Neural progenitor cell (in vitro differentiated cells): ENCODE measurements at regions not wholly inside any gene's neighbourhood (a gene's known extent, or its start where the extent isn't known, plus 50 kb on each side); places are given as distances from the start of the nearest gene placed in this dataset.

Experiments
- DNase-seq: peaks from one replicate; pipeline ENCODE4 v3.0.0-alpha.2; 2016; ENCODE audit warnings: low spot score
- H2AFZ ChIP-seq: fragments of 200-600 bp; sonication (generic); replicated peaks from 2 replicates; pipeline ENCODE4 v1.6.1; 2016; ENCODE audit warnings: antibody characterized with exemption
- H3F3A ChIP-seq: fragments of 200-600 bp; sonication (generic); 2 replicates; pipeline ENCODE4 v1.6.1; 2016; ENCODE audit warnings: antibody characterized with exemption, low read depth
- H3K27ac ChIP-seq: fragments of 200-600 bp; sonication (generic); 2 replicates; pipeline ENCODE4 v1.5.1; 2016; ENCODE audit warnings: mild to moderate bottlenecking
- H3K27me3 ChIP-seq: fragments of 200-600 bp; sonication (generic); 2 replicates; pipeline ENCODE4 v1.6.1; 2016; ENCODE audit warnings: mild to moderate bottlenecking, moderate library complexity
- H3K36me3 ChIP-seq: fragments of 200-600 bp; sonication (generic); 2 replicates; pipeline ENCODE4 v1.5.1; 2016
- H3K4me1 ChIP-seq: fragments of 200-600 bp; sonication (generic); 2 replicates; pipeline ENCODE4 v1.6.1; 2016; ENCODE audit warnings: mixed run types
- H3K4me2 ChIP-seq: fragments of 200-600 bp; sonication (generic); 2 replicates; pipeline ENCODE4 v1.6.1; 2016
- H3K4me3 ChIP-seq: fragments of 200-600 bp; sonication (generic); 2 replicates; pipeline ENCODE4 v1.5.1; 2016
- H3K79me2 ChIP-seq: fragments of 200-600 bp; sonication (generic); 2 replicates; pipeline ENCODE4 v1.6.1; 2016; ENCODE audit warnings: low read depth
- H3K9ac ChIP-seq: fragments of 200-600 bp; sonication (generic); 2 replicates; pipeline ENCODE4 v1.6.1; 2016
- H3K9me3 ChIP-seq: fragments of 200-600 bp; sonication (generic); 2 replicates; pipeline ENCODE4 v1.5.1; 2016; ENCODE audit warnings: low read depth
- H4K20me1 ChIP-seq: fragments of 200-600 bp; sonication (generic); 2 replicates; pipeline ENCODE4 v1.6.1; 2016; ENCODE audit warnings: low read depth
- H3K27ac Mint-ChIP-seq: 3 replicates; pipeline ENCODE4 v1.8.0; 2021; ENCODE audit warnings: mixed read lengths
- H3K27me3 Mint-ChIP-seq: 2 replicates; pipeline ENCODE4 v1.8.0; 2022; ENCODE audit warnings: low read depth, mild to moderate bottlenecking, inconsistent platforms, moderate library complexity, mixed read lengths; ENCODE audit not compliant: insufficient read depth
- H3K36me3 Mint-ChIP-seq: 3 replicates; pipeline ENCODE4 v1.8.0; 2021; ENCODE audit warnings: mixed read lengths
- H3K4me1 Mint-ChIP-seq: 3 replicates; pipeline ENCODE4 v1.8.0; 2021; ENCODE audit warnings: mixed read lengths
- H3K4me3 Mint-ChIP-seq: 3 replicates; pipeline ENCODE4 v1.8.0; 2021; ENCODE audit warnings: mild to moderate bottlenecking, moderate library complexity, mixed read lengths
- H3K9me3 Mint-ChIP-seq: 3 replicates; pipeline ENCODE4 v1.8.0; 2020; ENCODE audit warnings: mixed read lengths
- CTCF ChIP-seq: fragments of 200-600 bp; sonication (generic); IDR thresholded peaks from 2 replicates; pipeline ENCODE4 v1.5.1; 2017; ENCODE audit warnings: antibody characterized with exemption, mild to moderate bottlenecking
- EZH2 ChIP-seq: fragments of 200-600 bp; sonication (generic); IDR thresholded peaks from 2 replicates; pipeline ENCODE4 v1.6.1; 2017; ENCODE audit warnings: antibody characterized with exemption, mild to moderate bottlenecking, moderate library complexity
- EZH2phosphoT487 ChIP-seq: fragments of 200-600 bp; sonication (generic); IDR thresholded peaks from 2 replicates; pipeline ENCODE4 v1.6.1; 2017; ENCODE audit warnings: antibody characterized with exemption

DNA sequence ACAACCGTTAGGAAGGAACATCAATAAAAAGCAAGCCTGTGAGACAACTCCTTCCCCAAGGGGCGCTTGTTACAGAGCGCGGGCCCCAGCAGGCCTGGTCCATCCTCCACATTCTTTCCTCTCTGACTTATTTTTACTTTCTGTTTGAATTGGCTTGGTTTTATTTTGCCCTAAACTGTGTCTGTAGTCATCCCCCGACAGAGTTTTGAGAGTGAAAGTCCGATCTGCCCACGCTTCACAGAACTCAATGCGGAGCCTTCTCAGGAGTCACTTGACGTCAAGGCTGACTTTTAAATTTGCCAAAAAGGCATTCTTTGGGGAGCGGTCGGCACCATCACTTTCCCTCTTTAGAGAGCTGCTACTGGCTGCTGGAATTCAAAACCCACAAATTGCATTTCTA is 150.1 kb upstream of the KLF6 start:
- no peak overlapping the region for H3K4me2 ChIP-seq

GRCh38 chr10:3933733-3934132 is 148.7 kb upstream of the KLF6 start:
- H4K20me1 ChIP-seq = no peaks in the 10 kb centered on the region
- H3K36me3 ChIP-seq = no peaks in the 10 kb centered on the region
- H3K27me3 ChIP-seq = no peaks in the 10 kb centered on the region
- H3K79me2 ChIP-seq = no peaks in the 10 kb centered on the region
- peaks cover 3% of the 10 kb centered on the region for H3K27me3 Mint-ChIP-seq
- H3K27ac Mint-ChIP-seq = no peak overlapping the region
- H3K4me3 ChIP-seq = no peak overlapping the region
- no peak overlapping the region for H3K4me2 ChIP-seq
- no peak overlapping the region for H2AFZ ChIP-seq
- TF ChIP-seq CTCF (no peak), EZH2 (no peak), EZH2phosphoT487 (no peak)
- no peaks in the 10 kb centered on the region for H3K9me3 Mint-ChIP-seq
- peaks cover 2% of the 10 kb centered on the region for H3K4me1 Mint-ChIP-seq
- no peak overlapping the region for H3K4me3 Mint-ChIP-seq
- H3K27ac ChIP-seq = no peak overlapping the region
- H3K9me3 ChIP-seq = no peaks in the 10 kb centered on the region
- DNase-seq = no peak
- no peaks in the 10 kb centered on the region for H3F3A ChIP-seq
- no peak overlapping the region for H3K9ac ChIP-seq
- H3K4me1 ChIP-seq = no peaks in the 10 kb centered on the region
- no peaks in the 10 kb centered on the region for H3K36me3 Mint-ChIP-seq

More for the DNA sequence above, 150.1 kb upstream of the KLF6 start:
- DNase-seq = no peak
- no peak overlapping the region for H3K9ac ChIP-seq
- peaks cover 5% of the 10 kb centered on the region for H3K27me3 Mint-ChIP-seq
- H3K79me2 ChIP-seq = no peaks in the 10 kb centered on the region
- no peaks in the 10 kb centered on the region for H3K36me3 ChIP-seq
- no peaks in the 10 kb centered on the region for H3F3A ChIP-seq
- H3K4me1 ChIP-seq = no peaks in the 10 kb centered on the region
- no peaks in the 10 kb centered on the region for H3K27me3 ChIP-seq
- no peak for TF ChIP-seq EZH2
- no peak for TF ChIP-seq CTCF
- H3K4me3 Mint-ChIP-seq = no peak overlapping the region
- H3K9me3 ChIP-seq = no peaks in the 10 kb centered on the region
- no peaks in the 10 kb centered on the region for H3K36me3 Mint-ChIP-seq
- no peak overlapping the region for H3K27ac Mint-ChIP-seq
- H3K27ac ChIP-seq = no peak overlapping the region
- H3K4me3 ChIP-seq = no peak overlapping the region
- no peaks in the 10 kb centered on the region for H3K9me3 Mint-ChIP-seq
- no peaks in the 10 kb centered on the region for H4K20me1 ChIP-seq
- H2AFZ ChIP-seq = peak overlapping the region; percentile 48
- H3K4me1 Mint-ChIP-seq = peaks cover 2% of the 10 kb centered on the region

DNA sequence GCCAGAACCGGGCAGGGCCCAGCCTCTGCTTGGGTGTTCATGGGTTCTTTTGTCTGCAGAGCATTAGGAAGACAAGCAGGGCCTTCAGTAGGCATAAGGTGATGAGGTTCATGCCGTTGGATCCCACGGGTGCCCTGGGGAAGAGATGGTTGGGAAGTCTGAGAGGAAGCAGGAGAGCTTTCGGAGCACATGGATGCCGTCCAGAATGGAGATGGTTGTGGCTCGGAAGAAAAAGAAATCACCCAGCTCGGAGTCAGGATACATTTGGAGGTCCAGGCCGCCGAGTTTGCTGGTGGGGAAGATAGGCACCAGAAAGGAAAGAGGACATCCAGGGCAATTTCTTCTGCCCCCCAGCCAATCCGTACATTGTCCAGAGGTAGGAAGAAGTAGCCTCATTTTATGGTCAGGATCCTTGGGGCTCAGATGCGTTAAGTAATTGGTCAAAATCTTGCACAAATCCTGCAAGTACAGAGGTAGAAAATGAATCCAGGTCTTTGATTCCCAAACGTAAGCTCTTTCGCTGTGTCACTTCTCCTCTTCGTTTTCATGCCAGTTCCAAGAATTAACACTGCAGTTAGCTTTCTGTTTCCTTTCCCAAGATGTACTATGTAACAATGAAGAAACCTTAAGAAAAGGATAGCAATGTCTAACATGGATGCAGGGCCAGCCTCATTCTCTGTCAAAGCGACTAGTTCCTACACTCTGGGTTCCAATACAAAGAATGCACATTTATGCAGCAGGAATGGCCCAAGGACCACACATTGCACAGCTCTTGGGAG is 147.8 kb upstream of the KLF6 start:
- Histone ChIP-seq H3K4me2 (no peak overlapping the region), H2AFZ (no peak overlapping the region), H3K4me1 (no peaks in the 10 kb centered on the region), H4K20me1 (no peaks in the 10 kb centered on the region), H3K4me3 (no peak overlapping the region), H3K9ac (no peak overlapping the region), H3K27me3 (no peaks in the 10 kb centered on the region), H3K27ac (no peak overlapping the region), H3K79me2 (no peaks in the 10 kb centered on the region), H3F3A (no peaks in the 10 kb centered on the region), H3K9me3 (no peaks in the 10 kb centered on the region), H3K36me3 (no peaks in the 10 kb centered on the region)
- Mint-ChIP-seq H3K4me1 (peaks cover 2% of the 10 kb centered on the region), H3K36me3 (no peaks in the 10 kb centered on the region), H3K27ac (no peak overlapping the region), H3K9me3 (no peaks in the 10 kb centered on the region), H3K4me3 (no peak overlapping the region), H3K27me3 (peaks cover 2% of the 10 kb centered on the region)
- TF ChIP-seq EZH2phosphoT487 (no peak), EZH2 (no peak), CTCF (no peak)
- no peak for DNase-seq
